Heart left ventricle (tissue), 16 donors: ENCODE measurements at regions not wholly inside any gene's neighbourhood (a gene's known extent, or its start where the extent isn't known, plus 50 kb on each side); places are given as distances from the start of the nearest gene placed in this dataset.

Experiments
- ATAC-seq, 4 donors: fragments of 200-7000 bp; cut with Tn5 transposase; one replicate each; pipeline ENCODE4 v1.9.1; 2020 to 2022; ENCODE audit warnings: moderate library complexity in 4 of 4, mild to moderate bottlenecking in 3 of 4, moderate number of reproducible peaks in 1 of 4
- DNase-seq, 5 donors: peaks; one replicate each; pipeline ENCODE4 v3.0.0-alpha.2; 2020
- H3K27ac ChIP-seq, 12 donors: fragments of 200-600 bp; sonication (generic) in 4 of 12; one replicate each; pipeline versions ENCODE4 v1.5.0 to v1.8.0; 2016 to 2022; ENCODE audit warnings: mild to moderate bottlenecking in 2 of 12
- H3K27me3 ChIP-seq, 9 donors: fragments of 200-600 bp; sonication (generic) in 2 of 9; one replicate each; pipeline versions ENCODE4 v1.5.1 to v1.8.0; 2016 to 2022; ENCODE audit warnings: mild to moderate bottlenecking in 3 of 9
- H3K36me3 ChIP-seq, 9 donors: fragments of 200-600 bp; sonication (generic) in 2 of 9; one replicate each; pipeline versions ENCODE4 v1.5.0 to v1.8.0; 2018 to 2022; ENCODE audit warnings: mild to moderate bottlenecking in 2 of 9
- H3K4me1 ChIP-seq, 12 donors: fragments of 200-600 bp; sonication (generic) in 4 of 12; one replicate each; pipeline versions ENCODE4 v1.5.0 to v1.8.0; 2016 to 2022; ENCODE audit warnings: mild to moderate bottlenecking in 3 of 12
- H3K4me3 ChIP-seq, 12 donors: fragments of 200-600 bp; sonication (generic) in 4 of 12; one replicate each; pipeline versions ENCODE4 v1.5.0 to v1.8.0; 2017 to 2022; ENCODE audit warnings: mild to moderate bottlenecking in 9 of 12, moderate library complexity in 4 of 12
- H3K9me3 ChIP-seq, 12 donors: fragments of 200-600 bp; sonication (generic) in 4 of 12; one replicate each; pipeline versions ENCODE4 v1.5.0 to v1.8.0; 2016 to 2022; ENCODE audit warnings: mild to moderate bottlenecking in 1 of 12
- CTCF ChIP-seq, 12 donors: fragments of 200-600 bp; sonication (generic) in 4 of 12; IDR thresholded peaks; one replicate each; pipeline versions ENCODE4 v1.5.0 to v1.8.0; 2018 to 2022; ENCODE audit warnings: antibody characterized with exemption in 12 of 12, mild to moderate bottlenecking in 5 of 12
- POLR2A ChIP-seq, 2 donors: fragments of 450-650 bp; IDR thresholded peaks; one replicate each; pipeline ENCODE4 v1.6.1; 2017; ENCODE audit warnings: antibody characterized with exemption in 2 of 2, mild to moderate bottlenecking in 2 of 2, moderate library complexity in 2 of 2
- WGBS, 4 donors: extraction: QIAGEN DNeasy Blood & Tissue Kit in 2 of 4; methylation state at CpG; one replicate each; pipeline versions ENCODE4 v1.1.5 to v1.1.7; 2013 to 2018; 5-methylcytosine and 5-hydroxymethylcytosine counted together
- intact Hi-C, 10 donors: fragments of 100-400 bp; cut with DNase I; formaldehyde crosslinking; loops; one replicate each; pipeline versions ENCODE4 v1.11.1 to v1.14.2; 2022
- donor health status: ischemic (EF 13 %, LVEDD 7.1; RV severe dilation, severe dysfunction).
- donor health status: healthy with polysubstance abuse.
- donor health status: DM: no; HTN: yes; CAD: no.
- donor health status: DM: no; HTN: no; CAD: no.
- donor health status: ischemic (EF 25% LVEDD 6.9; RV normal size, moderate dysfunction).
- donor health status: ischemic (EF 25% LVEDD 5.7; RV mildly dilated, moderate dysfunction).
- donor health status: healthy.
- donor health status: DM: yes; HTN: yes; CAD: no.
- donor health status: ischemic (EF 35%, LVEDD 5.7; RV mildly dilated, moderate dysfunction).
- donor health status: nonischemic (EF 11% LVEDD 7.7; RV severe dilation, severe dysfunction).
- donor health status: DM: yes; HTN: yes; CAD: no.
- donor health status: PGD.
- donor health status: ischemic (EF 29% LVEDD 5.4; RV normal size, mild dysfunction).
- donor health status: nonischemic (EF 23%, LVEDD 6.1; RV moderate dilation, normal function).

- 65 to 89% (median 82%) methylated on average over 3 of the region's 3 CpGs for WGBS, 4 donors
- no peaks in the 10 kb centered on the region for H3K36me3 ChIP-seq
- H3K27me3 ChIP-seq: no peaks in the 10 kb centered on the region
- H3K27ac ChIP-seq: no peak overlapping the region
- no peak for ATAC-seq
- no peak for TF ChIP-seq POLR2A (IDR thresholded peaks at IDR 0.05)
- no peak for TF ChIP-seq CTCF (IDR thresholded peaks at IDR 0.05)
- DNase-seq: no peak
- intact Hi-C loops: no loop called here
- H3K4me3 ChIP-seq: no peak overlapping the region
- H3K9me3 ChIP-seq: peaks cover 0 to 9% (median 0%) of the 10 kb centered on the region in 12 donors
- H3K4me1 ChIP-seq: no peaks in the 10 kb centered on the region
Measured at GRCh38 chr12:17077594-17077993, 471.6 kb upstream of the LMO3 start.

- Histone ChIP-seq H3K36me3 (no peaks in the 10 kb centered on the region), H3K9me3 (peaks cover 0 to 9% (median 0%) of the 10 kb centered on the region in 12 donors), H3K4me1 (no peaks in the 10 kb centered on the region), H3K4me3 (no peak overlapping the region), H3K27ac (no peak overlapping the region), H3K27me3 (no peaks in the 10 kb centered on the region)
- TF ChIP-seq CTCF (IDR thresholded peaks at IDR 0.05): no peak
- no peak for TF ChIP-seq POLR2A (IDR thresholded peaks at IDR 0.05)
- intact Hi-C loops: no loop called here
- ATAC-seq: no peak
- DNase-seq: no peak
Measured at GRCh38 chr12:17076811-17077210, 470.8 kb upstream of the LMO3 start.

- ATAC-seq (no peak), DNase-seq (no peak)
- intact Hi-C loops: no loop called here
- no peak overlapping the region for H3K27ac ChIP-seq
- H3K9me3 ChIP-seq: peaks cover 0 to 9% (median 0%) of the 10 kb centered on the region in 12 donors
- H3K36me3 ChIP-seq: no peaks in the 10 kb centered on the region
- no peaks in the 10 kb centered on the region for H3K4me1 ChIP-seq
- no peak overlapping the region for H3K4me3 ChIP-seq
- TF ChIP-seq CTCF (IDR thresholded peaks at IDR 0.05) (no peak), POLR2A (IDR thresholded peaks at IDR 0.05) (no peak)
- 84 to 94% (median 87%) methylated on average over 2 of the region's 2 CpGs for WGBS, 4 donors
- H3K27me3 ChIP-seq: no peaks in the 10 kb centered on the region
Measured at GRCh38 chr12:17076028-17076744, 470.2 kb upstream of the LMO3 start.

- 67 to 78% (median 70%) methylated on average over 2 of the region's 2 CpGs for WGBS, 4 donors
- peaks cover 0 to 4% (median 0%) of the 10 kb centered on the region in 12 donors for H3K9me3 ChIP-seq
- H3K36me3 ChIP-seq: no peaks in the 10 kb centered on the region
- DNase-seq (no peak), ATAC-seq (no peak)
- H3K4me1 ChIP-seq: no peaks in the 10 kb centered on the region
- intact Hi-C loops: no loop called here
- no peak for TF ChIP-seq CTCF (IDR thresholded peaks at IDR 0.05)
- no peak for TF ChIP-seq POLR2A (IDR thresholded peaks at IDR 0.05)
- H3K4me3 ChIP-seq: no peak overlapping the region
- H3K27me3 ChIP-seq: no peaks in the 10 kb centered on the region
- H3K27ac ChIP-seq: no peak overlapping the region
Measured at GRCh38 chr12:17064834-17065233, 458.9 kb upstream of the LMO3 start.
